T-helper 2 cell (primary cell): ENCODE measurements at regions not wholly inside any gene's neighbourhood (a gene's known extent, or its start where the extent isn't known, plus 50 kb on each side); places are given as distances from the start of the nearest gene placed in this dataset.
"Not testable (repeated sequence)": the region's sequence is repeated elsewhere in the genome, so short reads cannot be mapped to it uniquely, and the experiment has no call there.

ENCODE experiments used
- DNase-seq, 5 experiments: peaks; one replicate each; pipeline versions ENCODE4 v3.0.0 to v3.0.0-alpha.2; 2012 to 2022

GRCh38 chr5:136615251-136616119, 250.1 kb upstream of the TRPC7 start:
- no peak for DNase-seq

GRCh38 chr5:136613230-136613629, 247.9 kb upstream of the TRPC7 start:
- no peak for DNase-seq

- no peak for DNase-seq
Measured at GRCh38 chr5:136605638-136606037, 240.3 kb upstream of the TRPC7 start.

- no peak for DNase-seq
Measured at GRCh38 chr5:136600306-136600705, 235.0 kb upstream of the TRPC7 start.

DNA sequence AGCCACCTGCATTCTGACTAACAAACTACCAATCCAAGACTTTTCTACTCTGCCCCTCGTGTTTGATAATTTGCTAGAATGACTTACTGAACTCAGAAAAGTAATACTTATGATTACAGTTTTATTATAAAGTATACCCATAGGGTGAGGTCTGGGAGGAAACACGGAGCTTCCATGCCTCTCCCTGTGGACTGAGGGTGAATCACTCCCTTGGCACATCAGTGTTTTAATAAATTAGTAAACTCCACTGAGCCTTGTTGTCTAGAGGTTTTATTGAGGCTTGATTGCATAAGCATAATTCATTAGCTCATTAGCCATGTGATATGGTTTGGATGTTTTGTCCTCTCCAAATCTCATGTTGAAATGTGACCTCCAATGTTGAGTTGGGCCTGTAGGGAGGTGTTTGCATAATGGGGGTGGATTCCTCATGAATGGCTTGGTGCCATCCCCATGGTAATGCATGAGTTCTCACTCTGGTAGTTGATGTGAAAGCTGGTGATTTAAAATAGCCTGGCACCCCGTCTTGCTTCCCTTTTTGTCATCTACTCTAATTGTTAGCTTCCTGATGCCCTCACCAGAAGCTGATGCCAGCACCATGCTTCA, 233.6 kb upstream of the TRPC7 start:
- no peak for DNase-seq

GRCh38 chr5:136594416-136594815, 229.1 kb upstream of the TRPC7 start:
- DNase-seq = no peak

DNA sequence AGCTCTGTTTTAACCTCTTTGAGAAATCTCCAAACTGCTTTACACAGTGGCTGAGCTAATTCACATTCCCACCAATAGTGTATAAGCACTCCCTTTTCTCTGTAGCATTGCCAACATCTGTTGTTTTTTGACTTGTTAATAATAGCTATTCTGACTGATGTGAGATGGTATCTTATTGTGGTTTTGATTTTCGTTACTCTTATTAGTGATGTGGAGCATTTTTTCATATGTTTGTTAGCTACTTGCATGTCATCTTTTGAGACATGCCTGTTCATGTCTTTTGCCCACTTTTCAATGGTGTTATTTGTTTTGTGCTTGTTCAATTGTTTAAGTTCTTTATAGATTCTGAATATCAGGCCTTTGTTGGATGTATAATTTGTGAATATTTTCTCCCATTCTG, 225.2 kb upstream of the TRPC7 start:
- peak in 1 of 5 experiments; percentile 13 for DNase-seq

- DNase-seq = no peak
Measured at GRCh38 chr5:136586196-136586595, 220.9 kb upstream of the TRPC7 start.

GRCh38 chr5:136584474-136584873, 219.1 kb upstream of the TRPC7 start:
- DNase-seq = no peak

DNA sequence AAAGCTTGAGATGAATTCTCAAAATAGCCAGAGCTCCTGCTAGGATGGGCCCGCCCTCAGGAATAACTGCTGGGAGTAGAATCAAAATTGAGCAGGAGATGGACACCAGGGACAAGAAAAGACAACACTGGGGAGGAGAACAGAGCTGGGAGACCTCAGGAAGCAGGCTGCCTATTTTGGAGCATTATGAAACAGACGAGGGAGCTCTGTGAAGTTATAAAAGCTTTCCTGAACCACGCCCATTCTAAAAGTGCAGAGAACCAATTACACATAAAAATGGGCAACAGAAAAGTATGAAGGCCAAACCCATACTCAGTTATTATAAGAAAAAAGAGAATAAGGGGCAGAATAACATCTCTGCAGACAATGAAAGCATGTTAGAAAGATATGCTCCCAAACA, 213.9 kb upstream of the TRPC7 start:
- no peak for DNase-seq

DNA sequence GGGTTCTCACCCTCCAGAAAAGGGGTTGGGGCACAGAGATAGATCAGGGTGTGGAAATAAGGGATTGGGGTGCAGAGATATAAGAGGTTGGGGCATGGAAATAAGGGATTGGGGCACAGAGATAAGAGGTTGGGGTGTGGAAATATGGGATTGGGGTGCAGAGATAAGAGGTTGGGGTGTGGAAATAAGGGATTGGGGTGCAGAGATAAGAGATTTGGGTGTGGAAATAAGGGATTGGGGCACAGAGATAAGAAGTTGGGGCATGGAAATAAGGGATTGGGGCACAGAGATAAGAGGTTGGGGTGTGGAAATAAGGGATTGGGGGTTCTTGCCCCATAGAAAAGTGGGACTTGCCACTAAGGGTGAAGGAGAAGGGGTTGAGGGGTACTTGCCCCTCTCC, 204.5 kb upstream of the TRPC7 start:
- DNase-seq = not testable (repeated sequence)

- not testable (repeated sequence) for DNase-seq
Measured at GRCh38 chr5:136565457-136565856, 200.1 kb upstream of the TRPC7 start.

GRCh38 chr5:136565050-136565449, 199.7 kb upstream of the TRPC7 start:
- peak in 2 of 5 experiments; percentile 10 to 34 for DNase-seq

DNA sequence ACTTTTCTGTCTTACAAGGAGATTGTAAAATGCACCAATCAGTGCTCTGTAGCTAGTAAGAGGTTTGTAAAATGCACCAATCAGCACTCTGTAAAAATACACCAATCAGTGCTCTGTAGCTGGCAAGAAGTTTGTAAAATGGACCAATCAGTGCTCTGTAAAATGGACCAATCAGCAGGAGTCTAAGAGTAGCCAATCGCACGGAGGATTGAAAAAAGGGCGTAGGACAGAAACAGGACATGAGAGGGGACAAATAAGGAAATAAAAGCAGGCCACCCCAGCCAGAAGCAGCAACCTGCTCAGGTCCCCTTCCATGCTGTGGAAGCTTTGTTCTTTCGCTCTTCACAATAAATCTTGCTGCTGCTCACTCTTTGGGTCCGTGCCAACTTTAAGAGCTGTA, 199.1 kb upstream of the TRPC7 start:
- not testable (repeated sequence) for DNase-seq

GRCh38 chr5:136563489-136563888, 198.1 kb upstream of the TRPC7 start:
- DNase-seq = peak in 2 of 5 experiments; percentile 35 to 49

GRCh38 chr5:136560126-136560525, 194.8 kb upstream of the TRPC7 start:
- DNase-seq = no peak

GRCh38 chr5:136559651-136560050, 194.3 kb upstream of the TRPC7 start:
- DNase-seq = no peak

- not testable (repeated sequence) for DNase-seq
Measured at GRCh38 chr5:136547096-136547495, 181.8 kb upstream of the TRPC7 start.

- DNase-seq = not testable (repeated sequence)
Measured at GRCh38 chr5:136546441-136546840, 181.1 kb upstream of the TRPC7 start.

DNA sequence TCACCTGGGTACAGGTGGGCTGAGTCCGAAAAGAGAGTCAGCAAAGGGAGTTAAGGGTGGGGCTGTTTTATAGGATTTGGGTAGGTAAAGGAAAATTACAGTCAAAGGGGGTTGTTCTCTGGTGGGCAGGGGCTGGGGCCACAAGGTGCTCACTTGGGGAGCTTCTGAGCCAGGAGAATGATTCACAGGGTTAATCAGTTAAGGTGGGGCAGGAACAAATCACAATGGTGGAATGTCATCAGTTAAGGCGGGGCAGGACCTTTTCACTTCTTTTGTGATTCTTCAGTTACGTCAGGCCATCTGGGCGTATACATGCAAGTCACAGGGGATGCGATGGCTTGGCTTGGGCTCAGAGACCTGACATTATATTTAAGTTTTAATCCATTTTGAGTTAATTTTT, 179.7 kb upstream of the TRPC7 start:
- not testable (repeated sequence) for DNase-seq

DNA sequence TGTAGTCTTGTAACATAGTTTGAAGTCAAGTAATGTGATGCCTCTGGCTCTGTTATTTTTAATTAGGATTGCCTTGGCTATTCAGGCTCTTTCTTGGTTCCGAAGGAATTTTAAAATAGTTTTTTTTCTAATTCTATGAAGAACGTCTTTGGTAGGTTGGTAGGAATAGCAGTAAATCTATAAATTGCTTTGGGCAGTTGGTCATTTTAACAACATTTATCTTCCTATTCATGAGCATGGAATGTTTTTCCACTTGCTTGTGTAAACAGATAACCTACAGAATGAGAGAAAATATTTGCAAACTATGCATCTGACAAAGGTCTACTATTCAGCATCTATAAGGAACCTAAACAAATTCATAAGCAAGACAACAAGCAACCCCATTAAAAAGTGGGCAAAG, 173.2 kb upstream of the TRPC7 start:
- no peak for DNase-seq

DNA sequence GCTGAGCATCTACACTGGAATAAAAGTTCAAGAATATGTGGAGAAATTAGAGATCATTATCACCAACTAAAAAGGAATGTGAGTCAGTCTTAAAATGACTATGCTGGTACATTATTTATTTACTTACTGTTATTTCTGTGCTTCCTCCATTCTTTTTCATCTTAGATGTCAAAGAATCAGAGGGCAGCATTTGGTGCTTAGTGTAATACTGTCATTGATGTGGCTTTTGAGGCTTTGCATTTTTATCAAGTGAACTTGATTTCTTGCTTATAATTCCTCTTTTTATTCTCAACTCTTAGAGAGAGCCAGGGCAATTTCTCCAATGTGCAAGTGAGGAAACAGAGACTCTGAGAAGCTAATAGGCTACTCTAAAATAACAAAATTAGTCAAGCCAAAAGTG, 163.7 kb upstream of the TRPC7 start:
- DNase-seq = no peak

DNA sequence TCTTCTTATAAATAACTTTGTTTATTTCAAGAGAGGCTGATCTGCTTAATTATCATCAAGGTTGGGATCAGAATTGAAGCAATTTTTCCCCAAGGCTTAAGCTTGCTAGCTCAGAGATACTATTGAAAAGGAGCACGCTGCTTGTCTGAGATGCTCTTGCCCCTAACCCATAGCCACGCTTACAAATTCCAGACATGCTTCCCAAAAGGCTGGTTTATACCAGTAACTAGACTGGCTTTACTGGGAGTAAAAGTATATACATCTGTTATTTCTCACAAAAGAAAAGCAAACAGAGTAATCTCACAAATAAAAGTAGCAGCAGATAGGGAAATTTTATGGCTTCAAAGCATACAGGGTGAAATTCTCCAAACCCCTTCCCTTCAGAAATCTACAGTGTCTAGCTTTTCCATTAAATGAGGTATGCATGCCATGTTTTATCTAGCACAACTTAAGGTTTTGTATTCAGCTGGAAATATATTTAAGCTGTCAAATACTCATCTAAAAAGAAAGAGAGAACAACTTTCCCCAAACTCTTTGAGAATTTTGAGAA, 163.2 kb upstream of the TRPC7 start:
- DNase-seq = no peak

GRCh38 chr5:136527311-136527710, 162.0 kb upstream of the TRPC7 start:
- no peak for DNase-seq
